SK-N-SH treated with all-trans-retinoic acid at 6 μM for 48 hours (cell line): ENCODE measurements at regions not wholly inside any gene's neighbourhood (a gene's known extent, or its start where the extent isn't known, plus 50 kb on each side); places are given as distances from the start of the nearest gene placed in this dataset.

ENCODE experiments used
- ESRRG ChIP-seq: fragments of 250-450 bp; sonication (Bioruptor Pico); IDR thresholded peaks from 2 replicates; pipeline ENCODE4 v1.6.1; 2021; ENCODE audit warnings: mild to moderate bottlenecking
- TCF4 ChIP-seq: fragments of 250-450 bp; sonication (Bioruptor Pico); IDR thresholded peaks from 2 replicates; pipeline ENCODE4 v1.8.0; 2021; ENCODE audit warnings: mild to moderate bottlenecking, moderate library complexity, borderline replicate concordance
- TSHZ2 ChIP-seq: fragments of 250-450 bp; sonication (Bioruptor Pico); IDR thresholded peaks from 2 replicates; pipeline ENCODE4 v1.5.0; 2020; ENCODE audit warnings: mild to moderate bottlenecking, moderate library complexity
- ZNF565 ChIP-seq: fragments of 450-650 bp; formaldehyde crosslinking; conservative IDR thresholded peaks from 2 replicates; pipeline ENCODE4 v1.5.0; 2020; ENCODE audit warnings: low read depth, mild to moderate bottlenecking, moderate library complexity
- TF ChIP-seq, protein P1 (sequence below): fragments of 250-450 bp; sonication (Bioruptor Pico); IDR thresholded peaks from 2 replicates; pipeline ENCODE4 v1.8.0; 2020; ENCODE audit warnings: mild to moderate bottlenecking, moderate library complexity, borderline replicate concordance

DNA sequence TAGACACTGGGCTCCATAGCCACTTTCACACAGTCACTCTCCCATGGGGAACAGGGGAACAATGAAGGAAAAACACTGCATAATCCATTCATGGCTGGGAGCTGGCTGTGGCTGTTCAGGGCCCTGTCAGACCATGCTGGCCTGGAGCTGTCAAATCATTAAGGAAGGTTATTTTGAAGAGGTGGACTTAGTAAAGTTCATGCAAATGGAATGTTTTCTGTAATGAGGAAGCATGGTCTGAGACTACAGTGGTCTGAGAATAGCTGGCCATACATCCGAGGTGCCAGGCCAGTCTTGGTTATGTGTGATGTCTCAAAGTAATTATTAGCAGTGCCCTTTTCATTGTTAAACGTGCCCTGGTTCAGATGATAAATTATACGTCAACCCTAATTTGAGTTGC, 117.1 kb upstream of the MRPS22 start:
- no peak for TF ChIP-seq TCF4 (CRISPR knock-in tag)
- TF ChIP-seq ZNF565 = no peak
- TF ChIP-seq, protein P1, sequence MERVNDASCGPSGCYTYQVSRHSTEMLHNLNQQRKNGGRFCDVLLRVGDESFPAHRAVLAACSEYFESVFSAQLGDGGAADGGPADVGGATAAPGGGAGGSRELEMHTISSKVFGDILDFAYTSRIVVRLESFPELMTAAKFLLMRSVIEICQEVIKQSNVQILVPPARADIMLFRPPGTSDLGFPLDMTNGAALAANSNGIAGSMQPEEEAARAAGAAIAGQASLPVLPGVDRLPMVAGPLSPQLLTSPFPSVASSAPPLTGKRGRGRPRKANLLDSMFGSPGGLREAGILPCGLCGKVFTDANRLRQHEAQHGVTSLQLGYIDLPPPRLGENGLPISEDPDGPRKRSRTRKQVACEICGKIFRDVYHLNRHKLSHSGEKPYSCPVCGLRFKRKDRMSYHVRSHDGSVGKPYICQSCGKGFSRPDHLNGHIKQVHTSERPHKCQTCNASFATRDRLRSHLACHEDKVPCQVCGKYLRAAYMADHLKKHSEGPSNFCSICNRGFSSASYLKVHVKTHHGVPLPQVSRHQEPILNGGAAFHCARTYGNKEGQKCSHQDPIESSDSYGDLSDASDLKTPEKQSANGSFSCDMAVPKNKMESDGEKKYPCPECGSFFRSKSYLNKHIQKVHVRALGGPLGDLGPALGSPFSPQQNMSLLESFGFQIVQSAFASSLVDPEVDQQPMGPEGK (CRISPR knock-in tag) = no peak
- no peak for TF ChIP-seq TSHZ2
- TF ChIP-seq ESRRG = no peak
